ENCODE measurements at regions not wholly inside any gene's neighbourhood (a gene's known extent, or its start where the extent isn't known, plus 50 kb on each side); places are given as distances from the start of the nearest gene placed in this dataset.

DNA sequence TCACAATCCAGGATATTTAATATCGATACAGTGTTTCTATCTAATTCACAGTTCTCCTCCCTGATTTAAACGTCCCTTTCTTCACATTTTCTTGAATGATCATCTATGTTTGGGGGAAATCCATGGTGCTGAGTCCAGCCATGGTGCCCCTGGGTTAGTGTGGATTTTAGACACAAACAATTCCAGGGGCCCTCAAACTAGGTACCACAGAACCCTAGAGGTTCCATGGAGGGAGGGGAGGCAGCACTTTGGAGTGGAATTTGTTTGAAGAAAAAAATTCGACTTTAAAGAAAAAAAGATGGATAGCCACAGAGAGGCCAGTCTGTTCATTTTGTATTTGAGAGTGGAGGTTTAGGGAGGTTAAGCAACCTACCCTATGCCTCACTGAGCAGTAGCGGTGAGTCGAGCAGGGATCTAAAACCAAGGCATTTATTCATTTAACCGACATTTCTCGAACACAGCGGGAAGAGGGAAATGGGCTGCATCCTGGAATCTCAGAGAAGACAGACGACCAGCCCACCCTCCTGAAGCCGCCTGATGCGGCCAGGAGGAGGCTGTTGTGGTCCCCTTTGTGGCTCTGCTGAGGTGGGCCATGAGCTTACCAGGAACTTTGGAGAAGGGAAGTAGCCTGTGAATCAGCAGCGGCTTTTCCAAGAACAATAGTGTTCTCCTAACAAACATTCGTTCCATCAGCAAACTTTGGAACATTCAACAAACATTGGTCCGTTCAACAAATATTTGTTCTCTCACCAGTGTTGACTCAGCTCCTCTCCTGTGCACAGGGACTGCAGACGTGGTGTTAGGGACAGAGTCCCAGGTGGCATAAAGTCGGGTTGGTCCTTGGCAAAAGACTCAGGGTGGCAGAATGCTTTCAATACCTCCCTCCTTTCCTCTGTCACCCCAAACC is 103.5 kb upstream of the ZBTB40 start:
- in situ Hi-C loops (cut with MboI; ENCODE audit: low sequenced_read_pairs) = no loop called here

DNA sequence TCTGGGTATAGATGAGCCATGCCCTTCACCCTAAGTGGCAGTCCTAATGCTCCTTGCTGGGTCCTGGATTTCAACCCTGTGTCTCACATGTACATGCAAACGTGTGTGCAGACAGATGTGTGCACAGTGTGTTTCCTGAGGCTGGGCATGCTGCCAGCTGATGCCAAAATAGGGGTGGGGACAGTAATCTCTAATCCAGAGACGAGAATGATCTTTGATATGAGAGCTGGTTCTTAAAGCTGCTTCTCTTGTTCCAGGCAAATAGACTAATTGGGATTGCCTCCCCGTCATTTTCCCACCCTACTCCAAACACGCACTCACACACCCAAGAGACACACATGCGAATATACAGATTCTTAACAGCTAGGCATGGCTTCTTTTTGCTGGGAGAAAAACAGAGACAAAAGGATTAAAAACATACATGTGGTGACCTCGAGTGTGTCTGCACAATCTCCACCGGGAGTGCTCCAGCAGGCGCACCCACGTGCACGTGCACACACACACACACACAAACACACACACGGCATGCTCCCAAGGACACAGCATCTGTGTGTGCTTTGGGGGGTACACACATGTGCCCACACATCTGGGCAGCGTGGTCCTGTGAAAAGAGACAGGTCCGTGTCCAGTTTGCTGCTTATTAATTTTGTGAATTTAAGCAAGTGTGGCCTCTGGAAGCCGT is 102.1 kb upstream of the ZBTB40 start:
- in situ Hi-C loops (cut with MboI; ENCODE audit: low sequenced_read_pairs) = no loop called here

DNA sequence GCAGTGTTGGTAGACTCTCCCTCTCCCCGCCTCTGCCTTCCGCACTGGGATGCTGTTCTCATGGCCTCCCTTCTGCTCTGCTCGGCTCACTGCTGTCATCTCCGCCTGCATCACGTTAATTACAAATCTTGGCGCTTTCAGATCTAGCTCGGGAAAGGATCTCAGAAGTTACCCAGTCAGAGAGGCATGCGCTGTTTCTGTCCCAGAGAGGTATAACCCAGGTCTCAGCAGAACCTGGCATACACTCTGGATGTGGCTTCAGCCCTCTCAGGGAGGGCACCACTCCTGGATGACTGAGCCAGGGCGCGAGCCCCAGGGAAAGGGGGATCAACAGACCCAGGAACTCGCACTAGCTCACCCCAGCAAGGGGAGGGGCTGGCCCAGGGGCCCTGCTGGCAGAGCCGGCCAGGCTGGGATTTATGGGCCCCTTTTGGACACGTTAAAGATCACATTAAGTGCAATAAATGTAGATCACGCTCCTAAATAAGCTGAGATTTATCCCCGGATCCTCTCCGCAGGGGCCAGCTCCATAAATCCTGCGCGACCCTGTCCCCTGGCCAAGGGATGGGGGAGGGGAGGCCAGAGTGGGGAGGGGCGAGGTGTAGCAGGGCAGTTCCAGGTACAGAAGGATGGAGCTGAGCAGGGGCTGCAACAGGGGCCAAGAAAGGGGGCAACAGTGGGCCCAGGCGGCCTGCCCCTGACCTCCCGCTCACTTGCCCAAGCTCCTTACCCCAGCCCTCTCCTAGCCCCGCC is 101.3 kb upstream of the ZBTB40 start:
- in situ Hi-C loops (cut with MboI; ENCODE audit: low sequenced_read_pairs) = no loop called here

DNA sequence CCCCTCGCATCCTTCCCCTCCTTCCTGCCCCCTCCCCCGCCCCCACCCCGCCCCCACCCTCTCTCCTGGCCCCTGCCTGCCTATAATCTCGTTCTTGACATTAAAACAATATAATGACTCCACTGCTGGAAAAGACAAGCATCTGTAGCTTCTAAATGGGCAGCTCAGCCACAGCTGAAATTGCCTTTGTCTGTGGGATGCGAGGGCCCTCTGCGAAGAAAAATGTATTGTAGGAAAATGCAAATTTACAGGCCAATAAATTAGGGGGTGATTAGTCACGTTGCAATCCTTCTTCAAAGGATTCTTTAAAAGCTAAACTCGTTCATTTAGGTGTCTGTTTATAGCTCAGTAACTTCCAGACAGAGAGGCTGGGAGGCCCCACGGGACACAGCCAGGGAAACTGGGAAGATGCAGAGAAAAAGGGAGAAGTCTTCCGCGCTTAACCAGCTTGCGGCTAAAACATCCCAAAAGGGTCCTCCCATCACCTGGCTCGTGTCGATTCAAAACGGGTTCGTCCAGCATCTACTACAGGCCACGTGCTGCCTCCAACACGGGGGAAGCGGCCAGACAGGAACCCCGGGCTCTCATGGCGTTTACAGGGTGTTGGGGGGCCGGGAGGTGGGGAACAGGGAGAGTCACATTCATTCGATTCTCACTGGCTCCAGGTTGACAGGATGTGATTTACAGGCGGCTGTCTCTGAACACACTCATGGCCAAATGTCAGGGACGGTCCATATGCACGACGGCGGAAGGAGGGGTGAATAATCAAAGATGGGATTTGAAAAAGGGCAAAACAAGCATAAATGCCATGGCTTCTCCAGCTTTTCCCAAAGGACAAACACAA is 100.5 kb upstream of the ZBTB40 start:
- in situ Hi-C loops (cut with MboI; ENCODE audit: low sequenced_read_pairs) = no loop called here

DNA sequence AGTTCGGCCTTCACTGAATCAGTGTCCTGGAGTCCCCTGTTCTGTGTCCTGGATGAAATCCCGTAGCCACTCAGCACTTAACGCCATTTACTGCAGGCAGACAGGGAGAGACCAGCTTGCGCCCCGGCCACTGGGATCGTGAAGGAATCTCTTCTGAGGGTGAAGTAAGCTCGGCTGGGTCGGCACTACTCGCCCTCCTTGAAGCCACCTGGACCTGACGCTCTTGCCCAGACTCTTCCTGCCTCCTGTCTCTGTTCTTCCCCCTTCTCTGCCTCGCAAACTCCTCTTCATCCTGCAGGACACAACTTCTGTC is 99.9 kb upstream of the ZBTB40 start:
- in situ Hi-C loops (cut with MboI; ENCODE audit: low sequenced_read_pairs) = no loop called here

DNA sequence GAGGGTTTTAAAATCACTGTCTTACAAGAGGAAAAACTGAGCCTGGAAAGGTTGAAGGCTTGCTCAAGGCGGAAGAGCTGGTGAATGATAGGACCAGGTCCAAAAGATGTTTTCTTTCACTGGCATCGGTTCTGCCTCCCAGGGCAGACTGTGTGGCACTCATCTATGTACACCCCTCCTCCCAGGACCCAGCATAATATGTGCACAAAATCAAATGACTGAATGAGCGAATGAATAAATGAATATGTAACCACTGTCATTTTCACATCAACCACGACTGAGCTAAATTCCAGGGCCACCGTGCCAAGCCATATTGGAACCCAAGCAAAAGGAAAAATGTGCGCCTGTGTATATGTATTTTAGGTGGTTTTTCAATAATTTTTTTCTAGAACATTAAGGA is 99.3 kb upstream of the ZBTB40 start:
- in situ Hi-C loops (cut with MboI; ENCODE audit: low sequenced_read_pairs) = no loop called here

DNA sequence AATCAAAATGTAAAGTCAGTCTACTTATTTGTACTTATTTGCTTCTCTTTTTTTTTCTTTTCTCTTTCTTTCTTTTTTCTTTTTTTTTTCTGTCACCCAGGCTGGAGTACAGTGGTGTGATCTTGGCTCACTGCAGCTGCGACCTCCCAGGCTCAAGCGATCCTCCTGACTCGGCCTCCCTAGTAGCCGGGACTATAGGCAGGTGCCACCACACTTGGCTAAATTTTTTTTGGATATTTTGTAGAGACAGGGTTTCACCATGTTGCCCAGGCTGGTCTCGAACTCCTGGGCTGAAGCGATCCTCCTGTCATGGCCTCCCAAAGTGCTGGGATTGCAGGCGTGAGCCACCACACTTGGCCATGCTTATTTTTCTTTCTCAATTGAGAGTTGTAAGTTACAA is 98.8 kb upstream of the ZBTB40 start:
- in situ Hi-C loops (cut with MboI; ENCODE audit: low sequenced_read_pairs) = no loop called here

DNA sequence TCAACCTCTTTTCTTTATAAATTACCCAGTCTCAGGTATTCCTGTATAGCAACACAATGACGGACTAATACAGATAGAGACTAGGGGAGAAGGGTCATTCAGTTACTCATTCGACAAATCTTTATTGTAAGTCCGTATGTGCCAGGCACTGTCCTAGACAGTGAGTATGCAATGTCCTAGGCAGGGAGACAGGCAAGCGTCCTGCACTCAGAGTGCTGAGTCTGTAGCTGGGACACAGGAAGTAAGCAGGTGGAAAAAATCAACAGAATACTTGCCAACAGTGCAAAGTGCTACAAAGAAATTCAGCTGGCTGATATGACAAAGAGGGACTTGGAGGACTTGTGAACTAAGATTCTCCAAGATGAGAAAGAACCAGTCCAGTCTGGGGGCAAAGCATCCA is 92.2 kb upstream of the ZBTB40 start:
- in situ Hi-C loops (cut with MboI; ENCODE audit: low sequenced_read_pairs) = no loop called here

DNA sequence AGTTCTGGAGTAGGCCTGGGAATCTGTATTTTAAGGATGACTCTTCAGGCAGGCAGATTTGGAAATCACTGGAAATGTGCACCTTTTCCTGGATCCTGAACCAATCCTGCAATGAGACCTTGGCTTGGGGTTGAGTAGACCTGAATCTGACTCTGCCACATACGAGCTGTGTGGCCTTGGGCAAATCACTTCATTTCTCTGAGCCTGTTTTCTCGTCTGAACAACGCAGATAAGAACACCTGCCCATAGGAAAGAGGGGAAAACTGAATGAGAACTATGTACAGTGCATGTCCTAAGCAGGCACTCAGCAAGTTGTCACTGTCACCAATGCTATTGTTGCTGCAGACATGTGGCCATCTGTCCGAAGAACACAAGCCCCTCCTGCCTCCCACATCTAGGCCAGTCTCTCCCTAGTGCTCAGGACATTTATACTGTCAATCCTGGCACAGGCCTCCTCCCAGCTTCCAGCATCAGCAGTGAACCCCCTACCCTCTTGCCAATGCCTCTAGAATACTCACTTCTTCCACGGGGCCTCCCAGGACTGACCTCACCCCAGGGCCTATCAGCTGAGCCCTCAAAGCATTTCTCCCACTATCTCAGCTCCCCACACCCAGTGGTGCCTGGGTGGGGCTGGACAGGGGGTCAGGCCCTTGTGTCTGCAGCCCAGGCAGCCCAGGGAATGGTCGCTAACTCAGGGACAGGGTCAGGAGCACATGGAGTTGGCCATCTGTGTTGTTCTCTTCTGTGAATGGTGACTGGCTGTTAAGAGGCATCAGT is 88.8 kb upstream of the ZBTB40 start:
- in situ Hi-C loops (cut with MboI; ENCODE audit: low sequenced_read_pairs) = no loop called here

DNA sequence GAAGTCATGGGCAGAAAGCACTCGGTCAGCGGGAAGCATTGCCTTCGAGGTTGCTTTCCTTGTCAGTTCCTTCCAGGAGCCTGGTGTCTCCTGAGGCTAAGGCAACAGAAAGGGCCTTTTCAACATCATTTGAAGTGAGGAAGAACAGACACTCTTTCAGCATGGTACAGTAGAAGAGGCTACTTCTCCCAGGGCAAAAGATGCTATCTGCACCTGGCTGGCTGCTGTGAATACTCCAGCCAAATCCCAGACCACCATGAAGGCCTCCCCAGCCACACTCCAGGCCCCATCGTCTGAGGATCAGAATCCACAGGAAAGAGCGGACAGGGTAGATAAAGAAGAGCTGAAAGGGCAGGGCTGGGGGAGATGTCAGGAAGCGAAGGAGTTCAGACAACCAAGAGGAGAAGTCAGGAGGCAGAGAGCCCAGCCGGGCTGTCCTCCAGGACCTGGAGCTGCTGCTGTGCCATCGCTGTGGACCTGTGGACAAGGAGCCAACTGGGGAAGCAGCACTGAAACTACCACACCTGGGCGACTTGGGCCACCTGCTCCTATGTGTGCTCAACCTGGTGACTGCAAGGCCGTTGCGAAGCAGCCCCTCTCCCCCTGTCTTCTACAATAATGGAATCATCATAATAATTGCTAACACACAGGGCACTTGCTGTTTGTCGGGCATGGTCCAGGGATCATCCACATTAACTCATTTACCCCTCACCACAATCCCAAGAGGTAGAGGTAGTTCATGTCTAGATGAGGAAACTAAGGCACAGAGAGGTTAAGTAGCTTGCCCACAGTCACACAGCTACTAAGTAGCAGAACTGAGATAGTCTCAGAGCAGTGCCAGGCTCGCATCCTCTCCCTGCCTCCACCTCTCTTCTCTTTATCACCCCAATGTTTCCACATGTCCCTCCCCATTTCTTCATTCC is 88.0 kb upstream of the ZBTB40 start:
- in situ Hi-C loops (cut with MboI; ENCODE audit: low sequenced_read_pairs) = no loop called here

DNA sequence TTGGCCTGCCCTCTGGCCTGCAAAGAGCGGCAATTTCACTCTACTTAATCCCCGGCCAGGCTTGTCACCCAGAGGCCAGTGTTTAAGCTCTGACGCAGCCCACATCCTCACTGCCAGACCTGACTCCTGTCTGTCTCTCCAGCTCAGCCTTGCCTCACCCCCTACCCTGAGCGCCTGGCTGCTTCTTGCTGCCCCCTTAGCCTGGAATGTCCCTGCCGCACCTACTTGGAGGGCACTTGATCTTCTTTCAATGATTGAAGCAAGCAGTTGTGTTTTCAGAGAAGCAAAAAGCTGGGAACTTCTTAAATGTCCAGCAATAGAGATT is 87.4 kb upstream of the ZBTB40 start:
- in situ Hi-C loops (cut with MboI; ENCODE audit: low sequenced_read_pairs) = no loop called here

DNA sequence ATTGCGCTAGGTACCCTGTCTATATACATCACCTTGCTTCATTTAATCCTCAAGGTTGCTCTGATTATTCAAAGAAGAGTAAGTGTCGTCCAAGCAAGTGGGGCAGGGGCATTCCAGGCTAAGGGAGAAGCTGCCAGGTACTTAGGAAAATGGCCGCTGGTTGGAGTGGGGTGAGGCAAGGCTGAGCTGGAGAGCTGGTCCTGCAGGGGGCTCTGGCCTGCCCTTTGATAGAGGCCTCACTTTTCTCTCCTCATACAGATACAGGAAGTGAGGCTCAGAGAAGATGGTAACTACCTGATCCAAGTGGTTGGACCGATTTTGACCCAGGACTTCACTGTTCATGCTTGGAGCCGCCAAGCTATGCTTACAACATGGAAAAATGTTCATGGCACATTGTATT is 86.9 kb upstream of the ZBTB40 start:
- in situ Hi-C loops (cut with MboI; ENCODE audit: low sequenced_read_pairs) = no loop called here

DNA sequence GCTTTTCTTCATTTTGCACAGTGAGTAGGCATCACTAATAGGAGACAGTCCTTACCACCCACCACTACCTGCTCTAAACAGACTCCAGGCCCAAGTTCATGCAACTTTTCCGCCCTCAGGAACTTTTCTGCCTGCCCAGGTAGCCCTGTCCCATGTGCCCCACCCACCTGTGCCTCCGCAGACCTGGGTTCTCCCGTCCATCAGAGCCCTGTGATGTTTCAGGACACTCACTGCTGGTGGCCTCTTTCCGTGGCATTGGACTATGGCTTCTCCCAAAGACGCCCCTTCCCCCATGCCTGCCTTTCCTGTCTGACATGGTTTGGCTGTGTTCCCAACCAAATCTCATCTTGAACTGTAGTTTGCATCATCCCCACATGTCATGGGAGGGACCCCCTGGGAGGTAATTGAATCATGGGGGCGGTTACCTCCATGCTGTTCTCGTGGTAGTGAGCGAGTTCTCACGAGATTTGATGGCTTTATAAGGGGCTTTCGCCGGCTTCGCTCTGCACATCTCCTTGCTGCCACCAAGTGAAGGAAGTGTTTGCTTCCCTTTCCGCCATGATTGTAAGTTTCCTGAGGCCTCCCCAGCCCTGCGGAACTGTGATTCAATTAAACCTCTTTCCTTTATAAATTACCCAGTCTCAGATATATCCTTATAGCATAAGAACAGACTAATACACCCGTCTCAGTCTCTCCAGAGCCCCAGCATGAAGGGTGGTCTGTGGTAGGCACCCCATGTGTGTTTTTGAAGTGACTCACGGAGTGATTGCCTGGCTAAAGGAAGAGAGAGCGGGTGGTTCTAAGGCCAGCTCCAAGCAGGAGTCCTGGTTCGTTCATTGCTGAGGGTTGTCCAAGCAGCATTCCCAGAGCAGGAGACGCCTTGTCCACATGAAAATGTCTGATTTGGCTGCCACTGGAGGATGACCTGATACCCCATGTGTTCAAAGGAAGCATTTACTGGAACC is 86.0 kb upstream of the ZBTB40 start:
- in situ Hi-C loops (cut with MboI; ENCODE audit: low sequenced_read_pairs) = no loop called here

DNA sequence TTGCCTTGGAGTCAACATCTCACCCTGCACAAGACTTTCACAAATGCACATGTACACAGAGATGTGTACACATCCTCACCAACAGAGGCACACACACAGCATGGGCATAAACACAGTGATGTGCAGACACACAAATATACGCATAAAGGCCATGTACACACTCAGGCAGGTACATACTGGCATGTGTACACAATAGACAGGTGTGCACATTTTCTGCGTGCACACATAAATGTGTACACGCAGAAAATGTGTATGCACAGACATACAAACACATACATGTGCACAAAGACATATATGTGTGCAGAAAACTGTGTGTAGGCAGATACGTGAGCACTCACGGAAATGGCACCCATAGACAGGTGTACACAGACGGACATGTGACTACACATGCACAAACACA is 85.3 kb upstream of the ZBTB40 start:
- in situ Hi-C loops (cut with MboI; ENCODE audit: low sequenced_read_pairs) = no loop called here

DNA sequence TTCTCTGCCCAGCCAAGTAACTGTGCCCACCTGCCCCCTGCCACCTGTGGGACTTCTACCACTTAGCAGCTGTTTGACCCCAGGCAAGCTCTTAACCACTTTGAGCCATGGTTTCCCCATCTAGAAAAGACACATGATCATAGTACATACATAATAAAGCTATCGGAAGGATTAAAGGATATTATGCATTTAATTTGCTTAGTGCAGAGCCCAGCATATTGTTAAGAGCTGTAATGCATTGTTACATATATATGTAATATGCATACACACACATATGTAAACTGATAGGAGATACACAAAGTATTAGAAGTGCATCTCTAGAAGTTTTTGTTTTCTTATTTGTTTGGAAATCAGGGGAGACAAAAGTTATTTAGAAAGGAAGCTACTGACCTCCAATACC is 83.5 kb upstream of the ZBTB40 start:
- in situ Hi-C loops (cut with MboI; ENCODE audit: low sequenced_read_pairs) = no loop called here

DNA sequence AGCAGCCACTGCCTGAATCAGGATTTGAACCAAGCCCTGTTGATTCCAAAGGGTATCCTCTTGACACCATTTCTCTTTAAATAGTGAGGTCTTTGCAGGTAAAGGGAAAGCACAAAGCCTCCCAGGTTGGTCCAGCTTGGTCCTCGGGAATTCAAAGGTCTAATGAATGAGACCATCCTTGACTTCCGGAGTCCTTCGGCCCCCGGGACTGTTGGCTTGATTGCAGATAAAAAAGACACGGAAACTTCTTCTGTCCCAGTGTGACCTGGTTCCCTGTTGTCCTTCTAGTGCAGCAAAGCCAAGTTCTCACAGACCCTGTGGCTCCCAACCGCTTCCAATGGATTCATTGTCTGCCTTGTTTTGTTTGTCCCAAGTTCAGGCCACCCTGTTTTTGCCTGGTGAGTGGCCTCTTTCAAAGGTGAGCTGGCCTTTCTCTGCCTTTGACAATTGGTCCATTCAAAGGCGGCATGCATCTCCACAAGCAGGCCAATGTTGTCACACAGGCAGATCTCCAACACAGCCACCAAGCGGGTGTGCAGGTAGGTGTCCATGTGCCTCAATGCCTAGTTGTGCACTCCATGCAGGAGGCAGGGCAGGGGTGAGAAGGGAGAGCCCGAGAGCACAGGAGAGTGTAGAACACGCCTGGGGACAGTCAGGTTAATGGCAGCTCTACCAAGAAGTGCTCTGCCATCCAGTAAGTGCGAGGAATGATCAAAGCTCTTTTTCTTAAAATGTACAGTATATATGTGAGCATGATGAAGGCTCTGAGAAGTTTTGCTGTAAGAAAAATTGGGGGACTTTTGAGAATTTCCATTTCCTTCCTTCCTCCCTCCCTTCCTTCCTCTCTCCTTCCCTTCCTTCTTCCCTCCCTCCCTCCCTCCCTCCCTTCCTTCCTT is 82.1 kb upstream of the ZBTB40 start:
- in situ Hi-C loops (cut with MboI; ENCODE audit: low sequenced_read_pairs) = no loop called here

DNA sequence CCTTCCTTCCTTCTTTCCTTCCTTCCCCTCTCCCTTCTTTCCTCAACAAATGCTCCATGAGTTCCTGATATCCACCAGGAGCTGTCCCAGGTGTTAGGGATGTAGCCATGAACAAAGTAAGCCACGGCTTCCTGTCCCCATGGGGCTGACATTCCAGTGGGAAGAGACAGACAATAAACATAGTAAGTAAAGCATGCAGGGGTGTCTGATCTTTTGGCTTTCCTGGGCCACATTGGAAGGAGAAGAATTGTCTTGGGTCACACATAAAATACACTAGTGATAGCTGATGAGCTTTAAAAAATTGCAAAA is 81.5 kb upstream of the ZBTB40 start:
- in situ Hi-C loops (cut with MboI; ENCODE audit: low sequenced_read_pairs) = no loop called here

Measured in HL-60/S4 treated with retinoic acid at 250 ng/mL for 4 days and 3 days (cell line).